ENCODE measurements at regions not wholly inside any gene's neighbourhood (a gene's known extent, or its start where the extent isn't known, plus 50 kb on each side); places are given as distances from the start of the nearest gene placed in this dataset.
"Not testable (repeated sequence)": the region's sequence is repeated elsewhere in the genome, so short reads cannot be mapped to it uniquely, and the experiment has no call there.

DNA sequence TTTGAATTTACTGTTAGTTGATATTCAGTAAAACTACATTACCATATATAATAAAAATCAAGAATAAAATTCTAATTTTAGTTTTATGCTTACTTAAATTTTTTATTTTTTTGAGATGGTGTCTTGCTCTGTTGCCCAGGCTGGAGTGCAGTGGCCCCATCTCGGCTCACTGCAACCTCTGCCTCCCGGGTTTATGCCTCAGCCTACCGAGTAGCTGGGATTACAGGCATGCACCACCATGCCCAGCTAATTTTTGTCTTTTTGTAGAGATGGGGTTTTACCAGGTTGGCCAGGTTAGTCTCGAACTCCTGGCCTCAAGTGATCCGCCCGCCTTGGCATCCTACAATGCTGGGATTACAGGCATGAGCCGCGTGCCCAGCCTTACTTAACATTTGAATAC, 204.4 kb upstream of the PRKCQ start:
- TF ChIP-seq EZH2 (IDR thresholded peaks at IDR 0.05; ENCODE audit: borderline replicate concordance, low read length) = not testable (repeated sequence)
- TF ChIP-seq, protein P1, sequence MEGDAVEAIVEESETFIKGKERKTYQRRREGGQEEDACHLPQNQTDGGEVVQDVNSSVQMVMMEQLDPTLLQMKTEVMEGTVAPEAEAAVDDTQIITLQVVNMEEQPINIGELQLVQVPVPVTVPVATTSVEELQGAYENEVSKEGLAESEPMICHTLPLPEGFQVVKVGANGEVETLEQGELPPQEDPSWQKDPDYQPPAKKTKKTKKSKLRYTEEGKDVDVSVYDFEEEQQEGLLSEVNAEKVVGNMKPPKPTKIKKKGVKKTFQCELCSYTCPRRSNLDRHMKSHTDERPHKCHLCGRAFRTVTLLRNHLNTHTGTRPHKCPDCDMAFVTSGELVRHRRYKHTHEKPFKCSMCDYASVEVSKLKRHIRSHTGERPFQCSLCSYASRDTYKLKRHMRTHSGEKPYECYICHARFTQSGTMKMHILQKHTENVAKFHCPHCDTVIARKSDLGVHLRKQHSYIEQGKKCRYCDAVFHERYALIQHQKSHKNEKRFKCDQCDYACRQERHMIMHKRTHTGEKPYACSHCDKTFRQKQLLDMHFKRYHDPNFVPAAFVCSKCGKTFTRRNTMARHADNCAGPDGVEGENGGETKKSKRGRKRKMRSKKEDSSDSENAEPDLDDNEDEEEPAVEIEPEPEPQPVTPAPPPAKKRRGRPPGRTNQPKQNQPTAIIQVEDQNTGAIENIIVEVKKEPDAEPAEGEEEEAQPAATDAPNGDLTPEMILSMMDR (IDR thresholded peaks at IDR 0.05; ENCODE audit: low read length) = not testable (repeated sequence)
